A549 (cell line): ENCODE measurements at regions not wholly inside any gene's neighbourhood (a gene's known extent, or its start where the extent isn't known, plus 50 kb on each side); places are given as distances from the start of the nearest gene placed in this dataset.

Experiments used
- ATAC-seq, 2 experiments: fragments of 200-7000 bp in 1 of 2; fragments of >200 bp in 1 of 2; cut with Nextera tagmentation in 1 of 2; cut with Tn5 transposase in 1 of 2; 3 replicates each; pipeline versions ENCODE4 v1.8.0 to v1.9.1; 2018 to 2020; ENCODE audit warnings: mild to moderate bottlenecking in 1 of 2, moderate library complexity in 1 of 2
- CTCF ChIA-PET: fragments of 300-600 bp; sonication (Branson Sonifier 250); formaldehyde crosslinking; extraction: SDS; loops from one replicate; lab custom pipeline; 2021; ENCODE audit warnings: antibody characterized with exemption, inconsistent platforms; lab: Yijun Ruan, JAX
- POLR2A ChIA-PET: fragments of 350-600 bp; formaldehyde crosslinking; extraction: SDS; loops from one replicate; lab custom pipeline; 2021; ENCODE audit warnings: antibody characterized with exemption, inconsistent platforms; lab: Yijun Ruan, JAX
- DNase-seq, 2 experiments: peaks; one replicate each; pipeline versions ENCODE4 v3.0.0 to v3.0.0-alpha.2; 2011 to 2016; ENCODE audit warnings: low read depth in 1 of 2, low spot score in 1 of 2
- FAIRE-seq: peaks from 2 replicates; lab custom pipeline; 2011; peaks lifted over from hg19 to GRCh38; lab: Jason Lieb, UNC
- H3K27ac ChIP-seq, 2 experiments: fragments of >200 bp; sonication (Bioruptor Twin); formaldehyde crosslinking; 3 replicates each; pipeline ENCODE4 v1.5.1; 2016 to 2017
- H3K4me1 ChIP-seq: fragments of >200 bp; sonication (Bioruptor Twin); formaldehyde crosslinking; 3 replicates; pipeline ENCODE4 v1.6.1; 2016
- H3K4me2 ChIP-seq: fragments of >200 bp; sonication (Bioruptor Twin); formaldehyde crosslinking; 3 replicates; pipeline ENCODE4 v1.6.1; 2016
- H3K4me3 ChIP-seq: fragments of >200 bp; sonication (Bioruptor Twin); formaldehyde crosslinking; 3 replicates; pipeline ENCODE4 v1.5.1; 2016
- H3K9me3 ChIP-seq: fragments of >200 bp; sonication (Bioruptor Twin); formaldehyde crosslinking; 3 replicates; pipeline ENCODE4 v1.6.1; 2016
- CEBPB ChIP-seq, 2 experiments: fragments of >200 bp in 1 of 2; sonication (Bioruptor Twin) in 1 of 2; formaldehyde crosslinking in 1 of 2; IDR thresholded peaks; 2 replicates each; pipeline ENCODE4 v1.6.1; 2012 to 2016
- EHMT2 ChIP-seq: fragments of 200-600 bp; sonication (generic); IDR thresholded peaks from 2 replicates; pipeline ENCODE4 v1.6.1; 2016; ENCODE audit warnings: antibody characterized with exemption, low read depth, mild to moderate bottlenecking, moderate library complexity
- EP300 ChIP-seq, 2 experiments: fragments of >200 bp; sonication (Bioruptor Twin); formaldehyde crosslinking; IDR thresholded peaks; 2 replicates in 1 of 2; 3 replicates in 1 of 2; pipeline ENCODE4 v1.6.1; 2016 to 2017
- FOXS1 ChIP-seq: fragments of 250-450 bp; sonication (Bioruptor Pico); IDR thresholded peaks from 2 replicates; pipeline ENCODE4 v1.5.0; 2020; ENCODE audit warnings: mild to moderate bottlenecking, moderate library complexity
- GATA3 ChIP-seq: IDR thresholded peaks from 2 replicates; pipeline ENCODE4 v1.6.1; 2012; ENCODE audit warnings: borderline replicate concordance
- HEYL ChIP-seq: fragments of 250-450 bp; sonication (Bioruptor Pico); IDR thresholded peaks from 2 replicates; pipeline ENCODE4 v1.8.0; 2021; ENCODE audit warnings: mild to moderate bottlenecking, moderate library complexity
- HOXB13 ChIP-seq: fragments of 250-450 bp; sonication (Bioruptor Pico); IDR thresholded peaks from 2 replicates; pipeline ENCODE4 v1.5.0; 2020; ENCODE audit warnings: low read depth, mild to moderate bottlenecking, moderate library complexity
- JUNB ChIP-seq: fragments of >200 bp; sonication (Bioruptor Twin); formaldehyde crosslinking; IDR thresholded peaks from 2 replicates; pipeline ENCODE4 v1.6.1; 2016
- KDM1A ChIP-seq: fragments of 200-600 bp; sonication (generic); IDR thresholded peaks from 2 replicates; pipeline ENCODE4 v1.6.1; 2016; ENCODE audit warnings: low read depth, mild to moderate bottlenecking
- KDM5A ChIP-seq: fragments of 200-600 bp; sonication (generic); IDR thresholded peaks from 2 replicates; pipeline ENCODE4 v1.6.1; 2016; ENCODE audit warnings: antibody characterized with exemption, mild to moderate bottlenecking
- MAZ ChIP-seq: fragments of 150-350 bp; IDR thresholded peaks from 2 replicates; pipeline ENCODE4 v1.6.1; 2014; ENCODE audit warnings: antibody characterized with exemption, low read depth, low read length, borderline replicate concordance
- MYC ChIP-seq: IDR thresholded peaks from 2 replicates; pipeline ENCODE4 v1.6.1; 2012; ENCODE audit warnings: mild to moderate bottlenecking, inconsistent platforms, low read length, improper control_type of control experiment, borderline replicate concordance
- NPAS2 ChIP-seq: fragments of 250-450 bp; sonication (Bioruptor Pico); IDR thresholded peaks from 2 replicates; pipeline ENCODE4 v1.8.0; 2022; ENCODE audit warnings: mild to moderate bottlenecking, moderate library complexity, borderline replicate concordance
- NR3C1 ChIP-seq: fragments of >200 bp; sonication (Bioruptor Twin); formaldehyde crosslinking; IDR thresholded peaks from 3 replicates; pipeline ENCODE4 v1.6.1; 2017
- POLR2AphosphoS2 ChIP-seq: conservative IDR thresholded peaks from 2 replicates; pipeline ENCODE4 v1.6.1; 2012; ENCODE audit warnings: low read length, improper control_type of control experiment, inconsistent platforms
- RARB ChIP-seq: fragments of 250-450 bp; sonication (Bioruptor Pico); IDR thresholded peaks from 2 replicates; pipeline ENCODE4 v1.8.0; 2021; ENCODE audit warnings: mild to moderate bottlenecking, moderate library complexity
- SMC3 ChIP-seq: fragments of >200 bp; sonication (Bioruptor Twin); formaldehyde crosslinking; IDR thresholded peaks from 3 replicates; pipeline ENCODE4 v1.6.1; 2018; ENCODE audit warnings: inconsistent platforms
- SREBF2 ChIP-seq: fragments of 450-650 bp; IDR thresholded peaks from 2 replicates; pipeline ENCODE4 v1.6.1; 2014; ENCODE audit warnings: mild to moderate bottlenecking, moderate library complexity
- TP53 ChIP-seq: fragments of 250-450 bp; sonication (Bioruptor Pico); IDR thresholded peaks from 2 replicates; pipeline ENCODE4 v1.5.0; 2021; ENCODE audit warnings: mild to moderate bottlenecking, moderate library complexity
- WGBS: methylation state at CpG from one replicate; pipeline ENCODE4 v1.1.6; 2017; ENCODE audit errors: missing lambda C conversion rate; 5-methylcytosine and 5-hydroxymethylcytosine counted together
- TF ChIP-seq, protein P1 (sequence below): fragments of 250-450 bp; sonication (Bioruptor Pico); IDR thresholded peaks from 2 replicates; pipeline ENCODE4 v1.5.0; 2020; ENCODE audit warnings: low read depth, mild to moderate bottlenecking, moderate library complexity
- TF ChIP-seq, protein P2 (sequence below): fragments of 150-350 bp; IDR thresholded peaks from 2 replicates; pipeline ENCODE4 v1.6.1; 2014; ENCODE audit warnings: low read depth, mild to moderate bottlenecking, low read length
- TF ChIP-seq, protein P3 (sequence below): IDR thresholded peaks from 2 replicates; pipeline ENCODE4 v1.6.1; 2012; ENCODE audit warnings: low read depth, borderline replicate concordance
- TF ChIP-seq, protein P4 (sequence below): IDR thresholded peaks from 2 replicates; pipeline ENCODE4 v1.6.1; 2012
- TF ChIP-seq, protein P5 (sequence below): fragments of >200 bp; sonication (Bioruptor Twin); formaldehyde crosslinking; IDR thresholded peaks from 3 replicates; pipeline ENCODE4 v1.5.1; 2016
- TF ChIP-seq, protein P6 (sequence below): IDR thresholded peaks from 2 replicates; pipeline ENCODE4 v1.6.1; 2012

DNA sequence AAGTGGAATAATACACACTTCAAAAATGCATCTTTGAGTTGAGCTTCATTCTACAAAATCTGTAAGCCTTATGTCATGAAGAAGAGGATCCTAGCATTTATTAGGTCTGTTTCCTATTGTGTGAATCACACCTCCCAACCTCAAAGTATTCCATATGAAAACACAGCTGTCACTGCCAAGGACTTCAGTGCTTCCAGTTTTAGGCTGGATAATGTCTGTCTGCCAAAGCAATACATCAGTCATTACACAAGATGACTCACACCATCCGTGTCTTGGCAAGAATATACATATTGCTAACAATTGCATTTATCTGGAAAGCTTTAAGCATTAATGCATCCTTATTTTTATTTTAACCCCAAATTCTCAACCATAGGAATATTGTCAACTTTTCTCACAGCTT is 125.7 kb upstream of the TMPRSS15 start (continued):
- no peak for TF ChIP-seq NPAS2

DNA sequence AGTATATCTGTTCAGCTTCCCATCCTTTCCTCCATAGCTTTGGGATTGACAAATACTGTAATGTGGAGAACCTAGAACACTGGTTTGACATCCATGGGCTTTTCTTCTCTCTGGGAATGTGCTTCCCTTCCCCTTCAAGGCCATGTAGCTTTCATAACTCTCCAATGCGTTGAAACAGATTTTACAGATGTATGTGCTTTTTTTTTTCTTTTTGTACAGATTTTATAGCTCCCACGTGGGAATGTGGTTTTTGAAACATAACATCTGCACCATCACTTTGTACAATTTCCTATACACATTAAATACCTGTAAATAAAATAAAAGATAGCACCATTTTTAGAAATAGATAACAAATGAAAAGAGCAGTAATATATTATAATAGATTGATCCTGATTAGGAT is 138.5 kb upstream of the TMPRSS15 start:
- FAIRE-seq (no peak), ATAC-seq (no peak), DNase-seq (no peak)
- Histone ChIP-seq H3K4me3 (no peak overlapping the region), H3K4me2 (no peak overlapping the region), H3K27ac (no peak overlapping the region), H3K4me1 (no peaks in the 10 kb centered on the region), H3K9me3 (no peaks in the 10 kb centered on the region)
- ChIA-PET CTCF (no interaction called here), POLR2A (no interaction called here)
- 0% methylated on average over 2 of the region's 2 CpGs for WGBS
- TF ChIP-seq, protein P1, sequence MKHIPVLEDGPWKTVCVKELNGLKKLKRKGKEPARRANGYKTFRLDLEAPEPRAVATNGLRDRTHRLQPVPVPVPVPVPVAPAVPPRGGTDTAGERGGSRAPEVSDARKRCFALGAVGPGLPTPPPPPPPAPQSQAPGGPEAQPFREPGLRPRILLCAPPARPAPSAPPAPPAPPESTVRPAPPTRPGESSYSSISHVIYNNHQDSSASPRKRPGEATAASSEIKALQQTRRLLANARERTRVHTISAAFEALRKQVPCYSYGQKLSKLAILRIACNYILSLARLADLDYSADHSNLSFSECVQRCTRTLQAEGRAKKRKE (CRISPR knock-in tag): no peak
- TF ChIP-seq, protein P2, sequence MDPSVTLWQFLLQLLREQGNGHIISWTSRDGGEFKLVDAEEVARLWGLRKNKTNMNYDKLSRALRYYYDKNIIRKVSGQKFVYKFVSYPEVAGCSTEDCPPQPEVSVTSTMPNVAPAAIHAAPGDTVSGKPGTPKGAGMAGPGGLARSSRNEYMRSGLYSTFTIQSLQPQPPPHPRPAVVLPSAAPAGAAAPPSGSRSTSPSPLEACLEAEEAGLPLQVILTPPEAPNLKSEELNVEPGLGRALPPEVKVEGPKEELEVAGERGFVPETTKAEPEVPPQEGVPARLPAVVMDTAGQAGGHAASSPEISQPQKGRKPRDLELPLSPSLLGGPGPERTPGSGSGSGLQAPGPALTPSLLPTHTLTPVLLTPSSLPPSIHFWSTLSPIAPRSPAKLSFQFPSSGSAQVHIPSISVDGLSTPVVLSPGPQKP: no peak
- TF ChIP-seq JUNB (no peak), GATA3 (no peak), EP300 (IDR thresholded peaks at IDR 0.05) (no peak), EHMT2 (no peak), KDM5A (no peak), TP53 (CRISPR knock-in tag) (no peak), RARB (CRISPR knock-in tag) (no peak), FOXS1 (CRISPR knock-in tag) (no peak), SMC3 (no peak)
- TF ChIP-seq, protein P3, sequence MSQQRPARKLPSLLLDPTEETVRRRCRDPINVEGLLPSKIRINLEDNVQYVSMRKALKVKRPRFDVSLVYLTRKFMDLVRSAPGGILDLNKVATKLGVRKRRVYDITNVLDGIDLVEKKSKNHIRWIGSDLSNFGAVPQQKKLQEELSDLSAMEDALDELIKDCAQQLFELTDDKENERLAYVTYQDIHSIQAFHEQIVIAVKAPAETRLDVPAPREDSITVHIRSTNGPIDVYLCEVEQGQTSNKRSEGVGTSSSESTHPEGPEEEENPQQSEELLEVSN: no peak
- TF ChIP-seq, protein P4, sequence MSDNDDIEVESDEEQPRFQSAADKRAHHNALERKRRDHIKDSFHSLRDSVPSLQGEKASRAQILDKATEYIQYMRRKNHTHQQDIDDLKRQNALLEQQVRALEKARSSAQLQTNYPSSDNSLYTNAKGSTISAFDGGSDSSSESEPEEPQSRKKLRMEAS: no peak

DNA sequence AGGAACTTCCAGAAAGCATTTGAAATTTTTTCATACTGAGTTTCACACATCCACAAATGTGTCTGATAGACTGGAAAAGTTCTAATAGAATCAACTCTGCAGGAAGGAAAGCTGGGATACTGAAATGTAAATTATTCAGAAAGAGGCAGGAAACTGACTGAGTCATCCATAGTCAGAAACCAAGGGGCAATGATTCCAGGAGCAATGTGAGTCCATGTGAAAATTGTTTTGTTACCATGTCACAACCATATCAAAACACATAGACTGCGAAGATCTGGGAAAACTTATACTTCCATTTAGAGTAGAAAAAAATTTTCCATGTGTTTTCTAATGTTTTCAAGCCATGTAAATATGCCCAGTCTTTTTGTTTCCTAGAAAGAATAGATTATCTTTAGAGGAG is 142.3 kb upstream of the TMPRSS15 start:
- Histone ChIP-seq H3K9me3 (no peaks in the 10 kb centered on the region), H3K4me1 (no peaks in the 10 kb centered on the region), H3K4me2 (no peak overlapping the region), H3K27ac (no peak overlapping the region), H3K4me3 (no peak overlapping the region)
- FAIRE-seq (no peak), DNase-seq (no peak), ATAC-seq (no peak)
- WGBS: 0% methylated on average over 1 of the region's 1 CpG
- POLR2A ChIA-PET: no interaction called here
- CTCF ChIA-PET: no interaction called here
- TF ChIP-seq, protein P1 (CRISPR knock-in tag): no peak

DNA sequence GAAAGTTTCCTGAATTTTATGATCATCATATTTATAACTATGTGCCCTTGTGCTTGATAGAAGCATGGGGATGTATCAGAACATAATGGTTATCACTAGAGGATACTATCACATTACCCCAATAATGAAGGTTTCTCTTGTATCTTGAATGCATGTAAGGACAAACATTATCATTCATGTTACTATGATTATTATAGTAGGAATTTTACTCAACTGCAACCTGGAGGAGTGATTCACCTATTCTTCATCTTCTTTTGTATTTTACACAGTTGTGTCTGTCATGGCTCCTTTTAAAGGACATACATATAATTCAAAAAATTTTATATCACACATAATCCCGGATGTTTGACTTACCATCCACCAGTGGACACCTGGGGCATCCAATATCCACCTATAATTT is 143.8 kb upstream of the TMPRSS15 start:
- TF ChIP-seq KDM1A (no peak), MYC (no peak), NR3C1 (no peak), EP300 (IDR thresholded peaks at IDR 0.05) (no peak), SREBF2 (no peak), CEBPB (IDR thresholded peaks at IDR 0.05) (no peak), HOXB13 (no peak), SMC3 (no peak), MAZ (no peak), JUNB (no peak), HEYL (CRISPR knock-in tag) (no peak), POLR2AphosphoS2 (no peak), RARB (CRISPR knock-in tag) (no peak), GATA3 (no peak)
- TF ChIP-seq, protein P5, sequence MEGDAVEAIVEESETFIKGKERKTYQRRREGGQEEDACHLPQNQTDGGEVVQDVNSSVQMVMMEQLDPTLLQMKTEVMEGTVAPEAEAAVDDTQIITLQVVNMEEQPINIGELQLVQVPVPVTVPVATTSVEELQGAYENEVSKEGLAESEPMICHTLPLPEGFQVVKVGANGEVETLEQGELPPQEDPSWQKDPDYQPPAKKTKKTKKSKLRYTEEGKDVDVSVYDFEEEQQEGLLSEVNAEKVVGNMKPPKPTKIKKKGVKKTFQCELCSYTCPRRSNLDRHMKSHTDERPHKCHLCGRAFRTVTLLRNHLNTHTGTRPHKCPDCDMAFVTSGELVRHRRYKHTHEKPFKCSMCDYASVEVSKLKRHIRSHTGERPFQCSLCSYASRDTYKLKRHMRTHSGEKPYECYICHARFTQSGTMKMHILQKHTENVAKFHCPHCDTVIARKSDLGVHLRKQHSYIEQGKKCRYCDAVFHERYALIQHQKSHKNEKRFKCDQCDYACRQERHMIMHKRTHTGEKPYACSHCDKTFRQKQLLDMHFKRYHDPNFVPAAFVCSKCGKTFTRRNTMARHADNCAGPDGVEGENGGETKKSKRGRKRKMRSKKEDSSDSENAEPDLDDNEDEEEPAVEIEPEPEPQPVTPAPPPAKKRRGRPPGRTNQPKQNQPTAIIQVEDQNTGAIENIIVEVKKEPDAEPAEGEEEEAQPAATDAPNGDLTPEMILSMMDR: no peak
- TF ChIP-seq, protein P2: no peak
- TF ChIP-seq, protein P6, sequence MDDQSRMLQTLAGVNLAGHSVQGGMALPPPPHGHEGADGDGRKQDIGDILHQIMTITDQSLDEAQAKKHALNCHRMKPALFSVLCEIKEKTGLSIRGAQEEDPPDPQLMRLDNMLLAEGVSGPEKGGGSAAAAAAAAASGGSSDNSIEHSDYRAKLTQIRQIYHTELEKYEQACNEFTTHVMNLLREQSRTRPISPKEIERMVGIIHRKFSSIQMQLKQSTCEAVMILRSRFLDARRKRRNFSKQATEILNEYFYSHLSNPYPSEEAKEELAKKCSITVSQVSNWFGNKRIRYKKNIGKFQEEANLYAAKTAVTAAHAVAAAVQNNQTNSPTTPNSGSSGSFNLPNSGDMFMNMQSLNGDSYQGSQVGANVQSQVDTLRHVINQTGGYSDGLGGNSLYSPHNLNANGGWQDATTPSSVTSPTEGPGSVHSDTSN: no peak
- Histone ChIP-seq H3K27ac (no peak overlapping the region), H3K9me3 (no peaks in the 10 kb centered on the region), H3K4me3 (no peak overlapping the region), H3K4me1 (no peaks in the 10 kb centered on the region), H3K4me2 (no peak overlapping the region)
- ATAC-seq (no peak), FAIRE-seq (no peak), DNase-seq (no peak)
- POLR2A ChIA-PET: no interaction called here
- CTCF ChIA-PET: no interaction called here
- 0% methylated on average over 1 of the region's 1 CpG for WGBS
